ENCODE measurements at regions not wholly inside any gene's neighbourhood (a gene's known extent, or its start where the extent isn't known, plus 50 kb on each side); places are given as distances from the start of the nearest gene placed in this dataset.

GRCh38 chr9:126261584-126262356 is 64.9 kb upstream of the MVB12B start:
- no peak for DNase-seq (ENCODE audit: low spot score)

- DNase-seq (ENCODE audit: low spot score), result no peak
Measured at GRCh38 chr9:126262738-126263137, 63.9 kb upstream of the MVB12B start.

GRCh38 chr9:126270556-126270955 is 56.1 kb upstream of the MVB12B start:
- no peak for DNase-seq (ENCODE audit: low spot score)

- DNase-seq (ENCODE audit: low spot score), result no peak
Measured at GRCh38 chr9:126275386-126276001, 51.1 kb upstream of the MVB12B start.

GRCh38 chr9:126276056-126276728 is 50.4 kb upstream of the MVB12B start:
- no peak for DNase-seq (ENCODE audit: low spot score)
